Stimulated activated CD4-positive, alpha-beta T cell treated with anti-CD3 and anti-CD28 coated beads, Interleukin-12 subunit alpha, Interleukin-12 subunit beta, amount 100 ng/mL, for 24 hours (primary cell): ENCODE measurements at regions not wholly inside any gene's neighbourhood (a gene's known extent, or its start where the extent isn't known, plus 50 kb on each side); places are given as distances from the start of the nearest gene placed in this dataset.

Experiments
- DNase-seq, 2 experiments: peaks; one replicate each; pipeline ENCODE4 v3.0.0-alpha.2; 2020; ENCODE audit warnings: low read depth in 2 of 2

DNA sequence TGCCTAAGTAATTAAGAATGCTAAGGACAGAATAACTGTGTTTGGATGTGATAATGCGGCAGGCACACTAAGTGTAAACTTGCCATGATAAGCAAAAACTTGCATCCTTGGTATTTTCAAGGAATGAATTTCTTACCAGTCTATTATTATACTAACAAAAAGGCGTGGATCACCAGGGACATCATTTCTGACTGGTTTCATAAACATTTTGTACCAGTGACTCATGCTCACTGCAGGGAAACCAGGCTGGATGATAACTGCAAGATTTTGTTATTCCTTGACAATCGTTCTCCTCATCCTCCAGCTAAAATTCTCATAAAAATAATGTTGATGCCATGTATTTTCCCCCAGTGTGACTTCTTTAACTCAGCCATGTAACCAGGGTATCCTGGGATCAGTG, 289.5 kb downstream of the CDCA7 start:
- DNase-seq, result no peak

DNA sequence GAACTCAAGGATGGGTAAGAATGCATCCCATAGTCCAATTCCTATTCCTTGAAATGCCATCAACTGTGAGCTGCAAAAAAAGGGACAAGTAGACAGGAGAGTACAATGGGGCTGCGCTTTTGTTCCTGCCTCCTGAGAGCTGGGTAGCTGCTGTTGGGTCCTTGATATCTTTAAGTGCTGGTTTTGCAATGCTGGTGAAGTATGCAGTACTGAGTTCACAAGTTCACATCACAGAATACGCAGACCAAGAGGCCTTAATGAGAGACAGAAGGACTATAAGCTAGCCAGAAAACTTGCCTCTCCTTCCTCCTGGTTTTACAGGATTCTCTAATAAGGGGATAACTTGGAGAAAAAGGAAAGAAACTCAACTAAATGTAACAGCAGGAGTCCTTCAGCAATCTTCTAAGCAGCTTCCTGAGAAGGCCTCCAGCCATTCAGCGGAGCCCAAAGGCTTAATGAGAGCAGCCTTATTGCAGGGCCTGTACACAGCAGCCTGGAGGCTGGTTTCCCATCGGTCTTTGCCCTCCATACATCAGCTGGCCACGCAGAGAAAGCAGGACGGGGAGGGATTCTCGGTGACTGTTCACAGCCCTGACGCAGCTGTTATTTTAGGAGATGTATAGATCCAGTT, 293.1 kb downstream of the CDCA7 start:
- DNase-seq, result no peak

DNA sequence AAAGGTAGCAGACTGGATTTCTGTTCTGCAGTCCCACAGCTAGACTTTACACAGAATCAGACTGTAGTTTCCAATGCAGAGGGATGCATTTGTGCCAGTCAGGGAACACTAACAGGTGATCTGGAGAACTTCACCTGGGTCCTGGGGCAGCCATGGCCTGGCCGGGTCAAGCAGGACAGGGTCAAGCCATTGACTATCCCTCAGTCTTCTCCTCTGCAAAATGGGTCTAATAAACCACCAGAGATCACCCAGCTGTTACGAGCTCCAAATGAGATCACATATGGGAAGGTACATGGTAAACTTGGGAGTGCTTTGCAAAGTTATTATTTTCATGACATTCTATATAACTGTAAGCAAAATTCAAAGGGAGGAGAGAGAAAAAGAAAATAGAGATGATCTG, 294.1 kb downstream of the CDCA7 start:
- no peak for DNase-seq

DNA sequence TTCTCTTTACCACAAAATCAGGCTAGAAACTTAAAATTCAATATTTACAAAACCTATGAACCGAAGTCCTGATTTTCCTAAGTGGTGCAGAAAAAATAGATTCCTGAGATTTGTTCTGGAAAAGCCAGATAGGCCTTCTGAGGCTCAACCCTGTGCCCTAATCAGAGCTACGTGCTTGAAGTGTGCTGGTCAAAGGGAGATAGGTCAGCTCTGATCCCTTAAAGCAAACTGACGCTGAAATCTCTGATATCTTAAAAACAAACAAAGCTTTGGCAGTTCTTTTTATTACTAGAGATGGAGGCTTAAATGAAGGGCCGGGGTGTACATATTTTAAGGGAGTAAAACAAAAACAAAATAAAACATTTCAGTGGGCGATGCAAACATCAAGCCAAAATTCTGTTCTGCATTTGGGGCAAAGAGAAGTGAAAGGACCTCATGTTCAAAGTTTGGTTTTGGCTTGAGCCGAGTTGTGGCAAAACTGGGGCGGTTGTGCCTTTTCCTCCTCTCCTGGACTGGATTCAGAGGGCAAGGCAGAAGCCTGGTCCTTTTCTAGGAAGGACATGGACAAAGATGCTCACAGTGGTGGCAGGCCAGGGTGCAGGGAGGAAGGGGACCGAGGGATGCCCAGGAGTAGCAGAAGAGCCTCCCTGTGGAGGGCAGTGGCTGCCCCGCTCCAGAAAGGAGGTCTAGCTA, 295.0 kb downstream of the CDCA7 start:
- DNase-seq, result no peak

DNA sequence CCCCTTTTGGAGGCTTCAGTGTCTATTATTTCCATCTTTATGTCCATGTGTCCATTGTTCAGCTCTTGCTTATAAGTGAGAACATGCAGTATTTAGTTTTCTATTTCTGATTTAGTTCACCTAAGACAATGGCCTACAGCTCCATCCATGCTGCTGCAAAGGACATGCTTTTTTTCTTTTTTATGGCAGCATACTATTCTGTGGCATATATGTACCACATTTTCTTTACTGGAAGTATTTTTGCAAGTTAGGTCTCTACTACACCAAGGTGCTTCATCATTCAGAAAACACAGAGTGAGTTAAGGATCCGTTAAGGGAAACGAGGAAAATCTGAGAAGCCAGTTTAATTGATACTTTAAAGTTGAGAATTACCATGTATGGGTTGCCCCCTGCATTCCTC, 297.2 kb downstream of the CDCA7 start:
- no peak for DNase-seq

DNA sequence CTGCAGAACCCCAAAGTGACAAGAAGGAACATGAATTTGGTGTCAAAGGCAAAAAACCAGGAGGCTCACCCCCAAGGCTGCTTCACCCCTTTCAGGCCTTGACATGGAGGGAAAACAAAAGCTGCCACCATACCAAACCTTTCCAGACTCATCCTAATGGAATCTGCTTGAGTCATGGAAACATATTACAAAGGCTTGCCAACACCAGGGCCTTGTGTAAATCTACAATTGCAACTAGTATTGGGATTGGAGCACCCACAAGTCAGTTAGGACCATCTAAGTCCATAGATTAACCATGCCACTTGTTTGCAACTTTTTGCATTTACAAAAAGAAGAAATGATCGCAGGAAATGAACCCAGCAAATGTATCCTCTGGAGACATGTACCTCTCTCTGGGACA, 297.6 kb downstream of the CDCA7 start:
- DNase-seq, result no peak

DNA sequence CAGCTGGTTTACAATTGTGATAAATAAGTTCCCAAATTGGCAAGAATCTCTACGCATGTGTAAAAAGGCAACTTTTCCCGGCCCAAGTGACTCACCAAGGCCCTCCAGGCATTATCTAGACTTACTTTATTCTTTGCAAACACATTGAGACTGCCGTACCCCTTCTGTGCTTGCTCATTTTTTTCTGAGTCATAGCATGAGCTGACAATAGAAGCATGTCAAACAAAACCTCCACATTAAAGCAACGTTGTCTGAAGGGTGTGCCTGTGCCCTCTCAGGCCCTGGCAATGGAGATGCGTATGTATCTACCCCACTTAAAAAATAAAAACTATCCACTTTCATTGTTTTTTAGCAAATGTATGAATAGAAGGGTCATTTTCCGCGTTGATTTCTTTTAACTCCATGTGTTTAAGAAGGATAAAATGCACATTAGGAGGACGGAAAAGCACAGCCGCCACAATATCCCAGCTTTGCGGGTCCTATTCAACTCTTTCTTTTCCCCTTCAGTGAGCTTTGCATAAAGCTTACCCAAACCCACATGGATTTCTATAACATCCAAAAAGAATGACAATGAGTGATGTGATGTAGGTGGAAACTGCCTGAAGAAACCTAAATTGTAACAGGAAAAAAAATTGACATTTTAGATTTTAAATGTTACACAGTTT, 298.2 kb downstream of the CDCA7 start:
- DNase-seq, result no peak

DNA sequence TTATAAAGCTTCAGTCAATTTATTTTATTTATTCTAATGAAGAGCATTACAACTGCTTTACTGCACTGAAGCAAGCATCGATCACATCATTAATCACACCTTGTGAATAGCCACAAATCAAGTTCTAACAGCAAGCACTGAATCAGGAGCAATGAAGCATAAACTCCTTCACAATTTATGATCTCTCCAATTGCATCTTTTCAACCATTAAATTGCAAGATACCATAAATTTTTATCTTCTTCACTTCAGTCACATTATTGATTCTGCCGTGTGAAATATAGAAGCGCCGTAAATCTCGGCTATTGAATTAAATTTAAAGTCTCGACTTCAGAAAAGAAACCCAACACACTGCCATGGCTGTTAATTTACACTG, 298.7 kb downstream of the CDCA7 start:
- DNase-seq, result no peak

DNA sequence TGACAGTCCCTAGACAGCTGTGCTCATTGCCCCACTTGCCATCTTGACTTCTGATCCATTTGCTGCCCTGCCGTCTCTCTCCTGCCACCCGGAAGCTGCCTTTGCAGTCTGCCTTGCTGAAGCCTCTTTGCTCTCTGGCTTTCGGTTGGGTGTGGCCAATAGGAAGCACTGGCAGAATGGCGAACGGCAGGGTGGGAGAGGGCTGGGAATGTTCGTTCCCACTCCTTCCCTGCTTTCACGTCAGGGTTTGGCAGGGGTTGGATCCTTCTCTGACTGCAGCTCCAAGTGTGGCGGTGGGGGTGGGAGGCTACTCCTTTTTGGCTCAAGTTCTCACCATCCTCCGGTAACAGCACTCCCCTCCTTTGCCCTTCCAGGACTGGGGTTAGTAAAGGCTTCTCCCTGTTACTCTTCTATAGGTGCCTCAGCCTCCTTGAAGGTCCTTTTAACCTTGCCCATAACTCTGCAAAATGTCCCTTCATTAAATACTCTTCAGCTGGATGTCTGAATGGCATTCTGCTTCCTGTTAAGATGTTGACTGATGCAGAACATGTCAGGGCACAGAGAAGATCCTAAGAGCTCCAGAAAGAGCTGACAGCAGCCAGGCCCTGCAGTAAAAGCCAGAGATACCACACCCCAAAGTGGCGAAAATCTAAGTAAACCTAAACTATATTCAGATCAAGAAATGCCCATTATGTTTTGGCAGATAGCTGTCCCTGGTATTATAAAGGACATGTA, 299.7 kb downstream of the CDCA7 start:
- DNase-seq, result no peak

DNA sequence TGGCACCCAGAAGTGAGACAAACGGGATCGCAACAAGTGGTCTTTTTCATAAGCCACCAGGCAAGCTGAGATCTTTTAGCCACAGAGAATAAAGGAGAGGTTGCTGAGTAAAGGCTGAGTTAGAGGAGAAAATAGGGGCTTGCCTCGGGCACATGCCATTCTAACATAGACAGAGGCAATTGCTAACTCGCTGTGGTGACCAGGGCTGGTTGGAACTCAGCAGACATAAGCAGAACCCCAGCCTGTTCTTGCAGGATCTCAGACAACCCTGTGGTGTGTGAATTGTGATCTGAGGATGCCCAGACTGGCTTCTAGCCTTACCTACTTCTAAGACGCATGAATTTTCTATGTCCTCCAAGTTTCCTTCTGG, 300.2 kb downstream of the CDCA7 start:
- no peak for DNase-seq

DNA sequence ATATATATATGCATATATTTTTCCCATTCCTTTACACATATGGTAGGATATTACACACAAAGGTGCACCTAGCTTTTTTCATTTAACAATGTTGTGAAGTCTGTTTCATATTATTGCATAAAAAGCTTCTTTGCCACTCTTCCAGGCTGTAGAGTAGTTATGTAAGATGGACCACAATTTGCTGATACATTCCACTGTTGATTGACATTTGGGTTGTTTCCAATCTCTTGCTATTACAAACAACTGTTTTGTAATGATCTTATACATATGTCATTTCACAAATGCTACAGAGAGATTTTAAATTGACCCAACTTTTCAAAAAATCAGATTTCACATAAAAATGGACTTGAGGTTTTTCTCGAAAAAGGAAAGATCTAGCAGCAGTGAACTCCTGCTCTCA, 301.4 kb downstream of the CDCA7 start:
- DNase-seq, result no peak

DNA sequence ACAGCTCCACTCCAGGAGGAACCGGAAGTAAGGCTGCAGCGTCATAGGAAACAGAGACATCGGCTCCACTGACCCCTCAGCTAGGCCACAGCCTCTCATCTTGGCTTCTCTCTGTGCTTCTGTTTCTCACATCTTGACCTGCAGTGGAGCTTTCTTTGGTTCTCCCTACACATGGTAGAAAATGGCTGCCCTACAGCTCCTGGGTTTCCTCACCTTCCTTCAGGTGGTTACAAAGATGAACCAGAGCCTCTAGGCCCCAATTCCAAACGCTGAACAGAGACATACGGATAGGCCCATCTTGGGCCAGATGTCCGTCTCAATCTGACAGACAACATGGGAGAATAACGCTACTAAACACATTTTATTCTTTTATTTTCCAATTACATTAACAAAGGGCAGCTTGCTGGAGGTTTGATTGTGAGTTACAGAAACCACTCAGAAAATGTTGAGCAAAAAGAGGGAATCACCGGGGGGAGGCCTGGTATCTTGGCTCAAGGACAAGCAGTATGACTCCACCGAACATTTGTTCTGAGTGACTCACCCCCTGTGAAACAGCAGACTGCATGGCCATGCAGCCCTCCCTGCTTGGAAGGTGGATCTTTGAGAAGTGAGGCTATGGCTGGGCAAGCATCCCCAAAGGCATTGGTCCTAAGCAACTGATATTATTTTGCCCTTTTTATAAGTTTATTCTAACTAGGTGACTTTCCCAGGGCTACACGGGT, 303.5 kb downstream of the CDCA7 start:
- no peak for DNase-seq

DNA sequence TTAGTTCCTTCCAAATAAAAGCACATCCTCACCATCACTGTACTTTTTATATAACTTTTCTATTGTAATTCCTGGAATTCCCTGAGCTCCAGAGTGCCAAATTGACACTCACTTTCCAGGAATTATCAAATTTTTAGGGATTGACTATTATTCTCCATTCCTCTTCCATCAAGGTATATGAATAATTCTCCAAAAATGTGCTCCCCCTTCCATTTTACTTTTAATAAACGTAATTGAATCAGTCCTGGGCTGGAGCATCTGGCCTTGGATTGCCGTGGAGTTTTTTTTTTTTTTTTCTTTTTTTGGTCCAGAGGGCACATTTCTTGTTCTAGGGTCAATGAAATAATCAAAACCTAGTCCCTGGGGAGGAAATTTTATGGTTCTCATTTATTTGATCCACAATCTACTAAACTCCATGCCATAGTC, 304.3 kb downstream of the CDCA7 start:
- no peak for DNase-seq

DNA sequence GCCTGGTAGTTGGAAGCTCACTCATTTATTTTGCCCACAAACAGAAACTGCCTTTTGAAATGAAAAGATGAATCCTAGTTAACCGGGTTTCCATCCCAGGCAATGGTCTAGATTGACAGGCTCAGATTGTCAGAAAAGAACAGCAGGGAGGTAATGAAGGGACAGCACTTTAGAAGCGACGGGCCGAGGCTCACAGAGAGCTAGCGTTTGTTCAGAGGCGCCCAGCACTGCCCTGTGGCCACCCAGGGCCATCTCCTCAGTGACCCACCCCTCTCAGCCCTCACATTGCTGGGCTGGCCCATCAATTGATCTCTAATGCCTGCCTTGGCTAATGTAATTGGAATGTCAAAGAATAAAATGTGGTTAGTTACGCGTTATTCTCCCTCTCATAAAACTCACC, 304.8 kb downstream of the CDCA7 start:
- no peak for DNase-seq

DNA sequence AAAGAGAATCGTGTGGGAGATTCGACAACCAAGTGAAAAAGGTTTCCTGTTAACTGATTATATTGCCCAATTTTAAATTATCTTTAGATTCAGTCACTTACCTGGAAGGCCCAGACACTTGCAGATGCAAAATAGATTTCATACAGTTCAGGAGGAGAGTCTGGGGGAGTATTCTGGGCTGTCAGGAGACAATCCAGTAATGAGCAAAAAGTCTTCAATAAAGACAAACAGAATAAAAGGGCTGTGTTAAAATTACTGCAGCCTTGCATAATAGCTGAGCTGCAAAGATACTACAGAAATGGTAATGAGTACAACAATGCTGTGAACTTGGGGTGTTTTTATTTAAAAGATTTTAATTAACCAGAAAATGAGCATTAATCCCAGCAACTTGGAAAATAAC, 303.6 kb downstream of the SP3 start:
- no peak for DNase-seq

DNA sequence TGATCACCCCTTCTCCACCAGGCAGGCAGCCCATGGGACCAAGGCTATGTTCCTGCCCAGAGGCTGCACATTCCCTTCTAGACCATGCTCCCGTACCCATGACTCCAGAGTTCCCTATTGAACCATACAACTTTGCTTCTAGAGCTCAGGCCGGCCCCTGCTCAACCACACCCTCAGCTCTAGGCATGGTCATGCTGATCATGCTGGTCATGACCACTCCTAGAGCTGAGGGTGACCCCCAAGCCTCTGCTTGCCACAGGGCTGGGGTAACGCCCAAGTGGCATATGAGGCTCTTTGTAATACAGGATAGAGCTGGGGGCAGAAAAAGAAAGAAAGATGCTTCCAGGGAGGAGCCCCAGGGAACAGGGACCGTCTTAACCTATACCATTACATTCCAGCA, 301.8 kb downstream of the SP3 start:
- no peak for DNase-seq

DNA sequence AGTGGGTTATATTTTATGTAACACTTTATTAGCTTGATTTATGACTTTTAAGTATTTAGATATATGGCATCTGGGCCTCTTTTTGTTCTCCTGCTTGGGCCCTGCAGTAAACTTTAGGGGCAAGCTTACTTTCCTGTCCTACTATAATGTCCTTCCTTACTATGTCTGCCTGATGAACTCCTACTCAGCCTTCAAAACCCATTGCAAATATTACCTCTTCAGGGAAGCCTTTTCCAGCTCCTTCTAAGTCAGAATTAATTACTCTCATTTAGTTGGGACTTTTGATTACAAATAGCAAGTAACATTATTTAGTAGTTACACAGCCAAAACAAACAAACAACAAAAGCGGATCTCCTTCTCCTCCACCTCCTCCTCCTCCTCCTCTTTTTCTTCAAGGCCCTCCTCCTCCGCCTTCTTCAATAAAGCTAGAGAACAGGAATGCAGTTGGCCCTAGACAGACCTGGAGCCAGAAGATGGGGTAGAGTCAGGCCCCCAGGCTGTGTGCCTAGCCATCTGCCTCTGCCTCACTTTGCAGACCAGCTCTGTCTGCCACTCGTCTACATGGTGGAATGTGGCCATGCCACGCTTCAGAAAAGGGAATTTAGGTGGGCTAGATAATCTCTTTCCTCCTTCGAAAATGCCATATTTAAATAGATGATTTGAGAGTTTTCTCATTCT, 301.2 kb downstream of the SP3 start:
- DNase-seq, result no peak

DNA sequence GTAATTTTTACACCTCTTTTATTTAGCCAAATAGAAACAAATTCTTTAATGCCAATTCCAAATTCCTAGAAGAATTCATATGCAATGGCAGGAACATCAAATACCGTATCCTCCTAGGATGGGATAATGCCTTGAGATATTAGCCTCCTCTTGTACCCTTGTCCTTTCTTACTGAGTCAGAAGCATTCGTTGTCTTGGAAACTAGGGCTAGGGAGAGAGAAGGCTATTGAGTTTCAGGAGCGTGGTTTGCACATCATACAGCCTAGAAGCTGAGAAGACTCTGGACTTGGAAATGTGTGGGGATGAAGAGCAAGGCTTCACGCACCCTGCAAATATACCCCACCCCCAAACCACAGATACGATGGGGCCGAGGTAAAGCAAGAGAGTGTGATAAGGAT, 300.7 kb downstream of the SP3 start:
- no peak for DNase-seq

DNA sequence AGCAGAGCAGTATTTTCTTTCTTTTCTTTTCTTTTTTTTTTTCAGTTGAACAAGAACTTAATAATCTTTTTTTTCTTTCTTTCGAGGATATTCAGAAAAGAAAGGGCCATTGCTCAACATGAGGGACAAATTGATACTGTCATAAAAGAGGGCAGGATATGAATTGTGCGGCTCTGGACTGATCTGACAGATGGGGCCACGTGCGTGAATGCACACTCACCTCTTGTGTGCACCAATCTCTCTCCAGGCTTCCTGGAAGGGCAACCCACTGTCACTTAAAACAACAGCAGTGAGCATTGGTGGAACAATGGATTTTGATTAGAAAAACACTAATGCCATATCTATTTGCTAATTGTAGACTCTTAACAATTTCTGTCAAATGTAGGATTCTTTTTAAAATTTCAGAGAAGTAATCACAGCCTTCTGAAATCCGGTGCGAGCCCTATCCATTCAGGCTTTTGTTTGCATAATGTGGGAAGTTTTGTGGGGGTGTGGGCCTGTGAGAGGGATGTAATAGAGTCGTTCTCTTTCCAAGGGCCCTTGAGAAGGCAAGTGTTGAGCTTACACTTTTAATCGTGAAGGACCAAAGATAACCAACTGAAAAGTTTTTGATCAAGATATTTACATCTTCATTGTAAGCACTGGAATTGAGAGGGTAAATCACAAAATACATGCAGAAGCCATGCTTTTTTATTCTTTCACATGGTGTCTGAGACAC, 298.8 kb downstream of the SP3 start:
- DNase-seq, result no peak

DNA sequence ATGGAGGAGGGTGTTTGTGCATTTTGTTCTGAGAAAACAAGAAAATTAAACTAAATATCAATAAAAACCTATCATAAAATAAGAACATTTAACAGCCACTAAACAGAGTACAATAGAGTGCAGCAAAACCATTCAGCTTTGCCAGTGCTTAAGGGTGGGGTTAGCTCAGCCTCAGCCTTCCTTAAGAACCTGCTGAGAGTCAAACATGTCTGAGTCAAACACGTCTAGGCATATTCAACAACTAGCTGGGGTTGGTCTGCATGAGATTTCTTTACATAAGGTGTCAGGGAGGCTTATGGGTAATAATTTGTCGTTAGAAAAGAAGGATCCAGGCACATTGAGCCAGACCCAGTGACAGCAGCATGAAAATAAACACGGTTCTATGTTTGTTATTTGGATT, 298.2 kb downstream of the SP3 start:
- DNase-seq, result no peak

DNA sequence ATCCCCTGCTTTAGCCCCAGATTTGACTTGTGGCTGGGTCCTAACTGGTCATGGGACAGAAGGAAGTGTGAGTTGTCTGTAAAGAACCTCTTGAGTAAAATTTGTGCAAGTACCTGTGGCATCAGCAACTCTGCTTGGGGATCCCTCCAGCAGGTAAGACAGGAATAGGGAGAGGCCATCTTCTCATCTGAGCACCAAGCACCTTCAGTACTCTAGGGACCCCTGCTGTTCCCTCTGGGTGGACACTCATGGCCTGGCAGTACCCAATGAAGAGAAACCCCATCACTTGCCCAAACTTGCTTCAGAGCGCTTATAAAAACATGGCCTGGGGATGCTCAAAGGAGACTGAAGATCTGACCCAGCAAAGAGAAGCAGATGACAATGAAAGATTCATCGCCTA, 297.8 kb downstream of the SP3 start:
- DNase-seq, result no peak
